Activated naive CD4-positive, alpha-beta T cell treated with anti-CD3 and anti-CD28 coated beads, Interleukin-2, amount 50 U/mL, for 24 hours (primary cell): ENCODE measurements at regions not wholly inside any gene's neighbourhood (a gene's known extent, or its start where the extent isn't known, plus 50 kb on each side); places are given as distances from the start of the nearest gene placed in this dataset.
"Not testable (repeated sequence)": the region's sequence is repeated elsewhere in the genome, so short reads cannot be mapped to it uniquely, and the experiment has no call there.

Experiments
- H3K27ac Mint-ChIP-seq: one replicate; pipeline ENCODE4 v1.8.0; 2021; ENCODE audit warnings: mild to moderate bottlenecking, mixed read lengths
- H3K27me3 Mint-ChIP-seq: one replicate; pipeline ENCODE4 v1.8.0; 2021; ENCODE audit warnings: mixed read lengths
- H3K36me3 Mint-ChIP-seq: one replicate; pipeline ENCODE4 v1.8.0; 2021; ENCODE audit warnings: mixed read lengths
- H3K4me1 Mint-ChIP-seq: one replicate; pipeline ENCODE4 v1.8.0; 2021; ENCODE audit warnings: mixed read lengths
- H3K4me3 Mint-ChIP-seq: one replicate; pipeline ENCODE4 v1.8.0; 2021; ENCODE audit warnings: mild to moderate bottlenecking, mixed read lengths
- H3K9me3 Mint-ChIP-seq: one replicate; pipeline ENCODE4 v1.8.0; 2021; ENCODE audit warnings: mixed read lengths

DNA sequence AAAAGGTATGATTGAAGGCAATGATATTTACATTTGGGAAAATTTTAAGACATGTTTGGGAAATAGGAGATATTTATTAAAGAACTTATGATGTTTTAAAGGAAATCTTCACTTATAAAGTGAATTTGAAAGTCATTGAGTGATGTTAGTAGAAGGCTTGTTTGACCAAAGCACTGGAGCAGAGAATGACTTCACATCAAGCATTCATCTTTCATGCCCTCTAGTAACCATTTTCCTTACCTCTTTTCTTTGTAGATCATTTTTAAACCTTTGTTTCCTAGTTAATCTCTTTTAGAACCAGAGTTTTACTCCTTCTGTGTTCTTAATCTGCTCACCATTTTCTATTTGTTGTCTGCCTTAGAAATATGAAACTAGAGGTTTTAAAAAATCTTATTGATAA is 111.3 kb upstream of the FOXP2 start:
- H3K4me3 Mint-ChIP-seq: no peak overlapping the region
- H3K27me3 Mint-ChIP-seq: no peaks in the 10 kb centered on the region
- H3K9me3 Mint-ChIP-seq: no peaks in the 10 kb centered on the region
- no peaks in the 10 kb centered on the region for H3K36me3 Mint-ChIP-seq
- no peak overlapping the region for H3K27ac Mint-ChIP-seq
- H3K4me1 Mint-ChIP-seq: no peaks in the 10 kb centered on the region

DNA sequence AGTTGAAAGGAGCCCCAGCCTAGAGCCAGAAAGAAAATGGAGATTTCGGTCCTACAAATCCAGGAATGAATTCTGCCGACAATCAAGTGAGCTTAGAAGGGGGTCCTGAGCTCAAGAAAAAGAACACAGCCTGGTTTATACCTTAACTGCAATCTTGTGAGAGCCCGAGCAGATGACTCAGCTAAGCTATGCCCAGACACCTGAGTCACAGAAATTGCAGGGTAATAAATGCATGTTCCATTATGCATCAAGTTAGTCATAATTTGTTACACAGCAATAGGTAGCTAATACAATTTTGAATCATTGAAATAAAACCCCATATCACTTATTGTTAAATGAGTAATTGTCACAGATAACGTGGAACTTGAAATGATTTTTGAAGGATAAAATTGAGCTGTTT is 111.8 kb upstream of the FOXP2 start:
- H3K27me3 Mint-ChIP-seq: no peaks in the 10 kb centered on the region

DNA sequence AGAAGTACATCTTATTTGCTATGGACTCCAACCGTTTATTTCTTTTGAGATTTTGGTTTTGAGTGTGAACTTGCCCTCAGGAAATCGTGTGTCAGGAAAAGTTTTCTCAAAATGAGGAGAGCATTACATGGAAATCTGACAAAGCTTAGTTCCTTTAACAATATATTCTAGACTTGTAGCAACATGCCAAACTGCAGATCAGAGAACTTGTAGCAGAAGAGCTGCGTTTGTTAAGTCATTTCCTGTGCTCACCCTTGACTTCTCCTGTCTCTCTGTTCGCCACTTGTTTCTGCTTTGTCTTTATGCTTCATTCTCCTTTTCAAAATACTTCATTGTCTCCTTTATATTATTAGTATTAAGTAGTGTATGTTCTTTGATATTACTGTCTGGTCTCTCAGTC is 116.6 kb upstream of the FOXP2 start:
- H3K4me1 Mint-ChIP-seq: no peaks in the 10 kb centered on the region
- H3K4me3 Mint-ChIP-seq: no peak overlapping the region
- no peaks in the 10 kb centered on the region for H3K36me3 Mint-ChIP-seq
- H3K9me3 Mint-ChIP-seq: no peaks in the 10 kb centered on the region
- H3K27ac Mint-ChIP-seq: no peak overlapping the region
- no peaks in the 10 kb centered on the region for H3K27me3 Mint-ChIP-seq

More for the DNA sequence above, 111.8 kb upstream of the FOXP2 start:
- Mint-ChIP-seq H3K9me3 (no peaks in the 10 kb centered on the region), H3K36me3 (no peaks in the 10 kb centered on the region), H3K27ac (no peak overlapping the region), H3K4me3 (no peak overlapping the region), H3K4me1 (no peaks in the 10 kb centered on the region)

DNA sequence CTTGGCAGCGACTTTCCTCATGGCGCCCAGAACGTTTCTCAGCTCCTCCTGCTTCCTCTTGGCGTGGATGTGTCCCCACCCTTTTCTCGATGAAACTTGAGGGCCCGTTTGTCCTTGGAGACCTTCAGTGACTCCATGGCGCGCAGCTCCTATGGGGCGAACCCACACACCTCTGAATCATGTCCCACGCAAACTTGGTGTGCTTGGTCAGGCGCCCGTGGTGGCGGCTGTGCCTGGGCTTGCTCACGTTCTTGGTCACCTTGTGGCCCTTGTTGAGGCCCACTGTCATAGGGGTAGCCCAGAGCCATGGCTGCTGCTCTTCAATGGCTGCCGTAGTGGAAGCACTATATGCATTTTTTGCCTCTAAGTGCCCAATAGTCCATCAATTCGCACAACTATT is 117.5 kb upstream of the FOXP2 start:
- H3K27me3 Mint-ChIP-seq: no peaks in the 10 kb centered on the region
- H3K27ac Mint-ChIP-seq: no peak overlapping the region
- H3K4me3 Mint-ChIP-seq: no peak overlapping the region
- no peaks in the 10 kb centered on the region for H3K9me3 Mint-ChIP-seq
- H3K36me3 Mint-ChIP-seq: no peaks in the 10 kb centered on the region
- H3K4me1 Mint-ChIP-seq: no peaks in the 10 kb centered on the region

DNA sequence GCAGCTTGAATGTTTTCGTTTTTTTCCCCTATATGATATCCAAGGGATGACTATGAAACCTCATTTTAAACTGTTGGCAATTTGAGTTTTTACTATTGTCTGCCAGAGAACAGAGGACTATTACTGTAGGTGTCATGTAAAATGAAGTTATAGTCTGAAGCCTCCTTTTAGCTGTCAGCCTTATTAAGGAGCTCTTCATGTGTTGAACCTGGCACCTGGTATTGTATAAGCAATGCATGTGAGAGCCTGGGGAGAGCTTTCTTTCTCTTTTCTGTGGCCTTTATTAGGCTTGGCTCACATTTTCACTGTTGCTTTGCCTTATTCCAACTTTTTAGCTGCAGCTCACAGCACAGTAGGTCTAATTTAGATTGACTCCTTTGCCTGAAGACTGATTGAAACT is 119.1 kb upstream of the FOXP2 start:
- no peak overlapping the region for H3K27ac Mint-ChIP-seq
- H3K4me3 Mint-ChIP-seq: no peak overlapping the region
- H3K27me3 Mint-ChIP-seq: no peaks in the 10 kb centered on the region
- H3K36me3 Mint-ChIP-seq: no peaks in the 10 kb centered on the region
- H3K4me1 Mint-ChIP-seq: no peaks in the 10 kb centered on the region
- no peaks in the 10 kb centered on the region for H3K9me3 Mint-ChIP-seq

DNA sequence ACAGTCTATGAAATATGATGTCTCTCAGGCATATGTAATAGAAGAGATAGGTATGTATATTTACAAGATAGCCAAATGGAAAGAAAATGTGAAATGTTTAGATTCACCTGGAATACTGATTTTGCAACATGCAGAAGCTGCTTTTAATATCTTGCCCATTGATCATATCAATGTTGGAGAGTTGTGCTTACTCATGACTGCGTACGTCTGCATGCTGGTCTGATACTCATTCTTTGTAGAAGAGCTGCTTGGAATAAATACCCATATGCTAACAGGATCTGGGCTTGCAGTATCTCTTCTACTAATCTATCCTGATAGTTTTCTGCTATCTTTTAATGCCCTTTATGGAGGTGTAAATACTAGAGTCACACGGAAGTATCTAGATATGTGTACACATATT is 120.6 kb upstream of the FOXP2 start:
- no peaks in the 10 kb centered on the region for H3K36me3 Mint-ChIP-seq
- no peaks in the 10 kb centered on the region for H3K4me1 Mint-ChIP-seq
- no peaks in the 10 kb centered on the region for H3K9me3 Mint-ChIP-seq
- no peak overlapping the region for H3K4me3 Mint-ChIP-seq
- H3K27ac Mint-ChIP-seq: no peak overlapping the region
- H3K27me3 Mint-ChIP-seq: no peaks in the 10 kb centered on the region

DNA sequence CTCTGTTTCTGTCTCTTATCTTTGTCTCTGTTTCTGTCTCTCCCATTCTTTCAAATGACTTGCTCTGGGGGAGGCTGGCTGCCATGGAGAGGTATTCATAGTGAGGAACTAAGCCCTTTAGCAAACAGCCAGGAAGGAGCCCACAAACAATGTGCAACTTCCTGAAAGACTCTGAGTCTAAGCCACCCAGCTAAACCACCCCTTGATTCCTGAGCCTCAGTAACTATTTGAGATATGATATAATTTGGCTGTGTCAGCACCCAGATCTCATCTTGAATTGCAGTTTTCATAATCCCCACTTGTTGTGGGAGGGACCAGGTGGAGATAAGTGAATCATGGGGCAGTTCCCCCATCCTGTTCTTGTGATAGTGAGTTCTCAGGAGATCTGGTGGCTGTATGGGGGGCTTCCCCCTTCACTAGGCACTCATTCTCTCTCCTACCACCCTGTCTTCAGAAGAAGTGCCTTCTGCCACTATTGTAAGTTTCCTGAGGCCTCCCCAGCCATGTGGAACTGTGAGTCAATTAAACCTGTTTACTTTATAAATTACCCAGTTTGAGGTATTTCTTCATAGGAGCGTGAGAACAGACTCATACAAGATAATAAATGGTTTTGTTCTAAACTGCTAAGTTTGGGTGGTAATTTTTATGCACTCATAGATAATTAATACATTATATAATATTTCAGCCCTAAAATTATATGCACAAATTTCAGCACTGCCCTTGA is 121.2 kb upstream of the FOXP2 start:
- H3K4me1 Mint-ChIP-seq: no peaks in the 10 kb centered on the region
- no peak overlapping the region for H3K27ac Mint-ChIP-seq
- H3K4me3 Mint-ChIP-seq: no peak overlapping the region
- H3K36me3 Mint-ChIP-seq: no peaks in the 10 kb centered on the region
- no peaks in the 10 kb centered on the region for H3K9me3 Mint-ChIP-seq
- no peaks in the 10 kb centered on the region for H3K27me3 Mint-ChIP-seq

DNA sequence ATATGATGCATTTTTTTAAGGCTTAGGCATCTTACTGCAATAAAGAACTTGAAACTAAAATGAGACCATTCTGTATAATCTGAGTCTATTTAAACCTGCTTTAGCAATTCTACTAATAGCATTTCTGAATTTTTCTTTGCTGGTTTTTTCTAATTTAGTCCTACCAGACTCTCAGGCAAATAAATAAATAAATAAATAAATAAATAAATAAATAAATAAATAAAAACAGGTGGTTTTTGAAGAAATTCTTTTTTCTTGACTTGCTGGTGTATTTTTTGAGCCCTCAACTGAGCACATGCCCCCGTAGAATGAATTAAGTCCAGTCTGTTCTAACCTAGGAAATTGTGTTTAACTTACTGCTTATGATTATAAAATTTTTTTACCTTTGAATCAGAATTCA is 134.7 kb upstream of the FOXP2 start:
- Mint-ChIP-seq H3K36me3 (no peaks in the 10 kb centered on the region), H3K27me3 (no peaks in the 10 kb centered on the region), H3K27ac (no peak overlapping the region), H3K4me1 (no peaks in the 10 kb centered on the region), H3K9me3 (no peaks in the 10 kb centered on the region), H3K4me3 (no peak overlapping the region)

DNA sequence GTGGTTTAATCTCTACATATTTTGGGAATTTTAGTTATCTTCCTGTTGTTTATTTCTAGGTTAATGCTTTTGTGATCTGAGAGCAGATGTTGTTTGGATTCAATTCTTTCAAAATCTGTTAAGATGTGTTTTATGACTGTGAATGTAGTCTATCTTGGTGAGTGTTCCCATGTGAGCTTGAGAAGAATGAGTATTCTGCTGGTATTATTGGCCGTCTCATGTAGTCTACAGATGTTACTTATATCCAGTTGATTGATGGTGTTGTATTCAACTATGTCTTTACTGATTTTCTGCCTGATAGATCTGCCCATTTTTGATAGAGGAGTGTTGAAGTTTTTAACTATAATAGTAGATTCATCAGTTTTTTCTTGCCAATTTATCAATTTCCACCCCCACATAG is 141.4 kb upstream of the FOXP2 start:
- H3K27ac Mint-ChIP-seq: no peak overlapping the region
- no peaks in the 10 kb centered on the region for H3K4me1 Mint-ChIP-seq
- H3K4me3 Mint-ChIP-seq: no peak overlapping the region
- no peaks in the 10 kb centered on the region for H3K27me3 Mint-ChIP-seq
- H3K9me3 Mint-ChIP-seq: no peaks in the 10 kb centered on the region
- no peaks in the 10 kb centered on the region for H3K36me3 Mint-ChIP-seq

DNA sequence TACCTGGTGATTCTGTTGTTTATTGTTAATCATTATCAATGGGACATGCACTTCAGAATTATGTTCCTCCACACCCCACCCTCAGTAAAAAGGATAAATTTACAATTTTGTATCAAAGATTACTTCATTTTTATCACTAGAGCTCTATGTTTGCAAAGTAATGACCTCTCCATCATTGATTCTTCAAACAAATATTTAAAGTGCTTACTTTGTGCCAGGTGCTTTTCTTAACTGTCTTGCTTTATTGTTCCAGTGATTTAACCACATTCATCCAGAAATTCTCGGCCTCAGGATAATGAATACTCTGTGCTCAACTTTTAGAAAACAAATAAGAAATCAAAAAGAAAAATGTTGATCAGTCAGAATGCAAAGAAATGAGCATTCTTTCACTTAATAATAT is 144.9 kb upstream of the FOXP2 start:
- no peaks in the 10 kb centered on the region for H3K4me1 Mint-ChIP-seq
- H3K36me3 Mint-ChIP-seq: no peaks in the 10 kb centered on the region
- no peak overlapping the region for H3K27ac Mint-ChIP-seq
- no peaks in the 10 kb centered on the region for H3K27me3 Mint-ChIP-seq
- H3K9me3 Mint-ChIP-seq: no peaks in the 10 kb centered on the region
- H3K4me3 Mint-ChIP-seq: no peak overlapping the region

DNA sequence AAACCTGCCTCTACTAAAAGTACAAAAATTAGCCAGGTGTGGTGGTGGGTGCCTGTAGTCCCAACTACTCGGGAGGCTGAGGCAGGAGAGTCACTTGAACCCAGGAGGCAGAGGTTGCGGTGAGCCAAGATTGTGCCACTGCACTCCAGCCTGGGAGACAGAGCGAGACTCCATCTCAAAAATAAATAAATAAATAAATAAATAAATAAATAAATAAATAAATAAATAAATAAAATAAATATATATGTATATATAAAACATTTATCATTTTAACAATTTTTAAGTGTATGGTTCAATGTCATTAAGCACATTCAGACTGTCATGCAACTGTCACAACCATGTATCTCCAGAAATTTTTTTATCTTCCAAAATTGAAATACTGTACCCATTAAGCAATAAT is 147.1 kb upstream of the FOXP2 start:
- H3K9me3 Mint-ChIP-seq, H3K27ac Mint-ChIP-seq, H3K36me3 Mint-ChIP-seq, H3K4me1 Mint-ChIP-seq, H3K27me3 Mint-ChIP-seq, H3K4me3 Mint-ChIP-seq: not testable (repeated sequence)

DNA sequence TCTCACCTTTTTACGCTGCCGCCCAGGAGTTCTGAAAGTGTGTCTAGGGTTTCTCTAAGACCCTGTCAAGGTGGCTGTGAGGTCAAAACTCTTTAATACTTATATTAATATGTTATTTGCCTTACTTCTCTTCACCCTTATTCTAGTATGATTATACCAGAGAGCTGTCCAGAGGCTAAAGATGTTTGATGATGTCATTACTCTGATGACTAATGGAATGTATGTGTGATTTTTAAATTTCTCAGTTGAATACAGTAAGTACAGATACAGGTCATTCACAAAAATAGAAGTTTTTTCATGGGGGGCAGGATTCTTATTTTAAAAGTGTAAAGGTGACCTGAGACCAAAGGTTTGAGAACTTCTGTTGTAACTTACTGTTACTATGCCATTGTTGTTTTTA is 150.6 kb upstream of the FOXP2 start:
- Mint-ChIP-seq H3K4me1 (no peaks in the 10 kb centered on the region), H3K9me3 (peaks cover 7% of the 10 kb centered on the region), H3K27ac (no peak overlapping the region), H3K27me3 (no peaks in the 10 kb centered on the region), H3K36me3 (no peaks in the 10 kb centered on the region), H3K4me3 (no peak overlapping the region)

DNA sequence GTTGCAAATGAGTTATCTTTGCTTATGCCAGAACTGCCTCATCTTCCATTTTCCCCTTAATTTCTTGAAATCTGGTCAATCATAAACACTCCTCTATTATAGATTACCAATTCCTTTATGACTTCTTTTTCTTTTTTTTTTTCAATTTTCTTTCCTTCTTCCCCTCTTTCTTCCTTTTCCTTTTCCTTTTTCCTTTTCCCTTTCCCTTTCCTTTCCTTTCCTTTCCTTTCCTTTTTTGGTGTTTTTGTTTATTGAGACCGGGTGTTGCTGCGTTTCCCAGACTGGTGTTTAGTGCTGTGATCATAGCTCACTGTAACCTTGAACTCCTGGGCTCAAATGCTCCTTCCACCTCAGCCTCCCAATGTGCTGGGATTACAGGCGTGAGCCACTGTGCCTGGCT is 151.4 kb upstream of the FOXP2 start:
- no peak overlapping the region for H3K27ac Mint-ChIP-seq
- H3K36me3 Mint-ChIP-seq: no peaks in the 10 kb centered on the region
- H3K4me1 Mint-ChIP-seq: no peaks in the 10 kb centered on the region
- no peak overlapping the region for H3K4me3 Mint-ChIP-seq
- H3K9me3 Mint-ChIP-seq: peaks cover 7% of the 10 kb centered on the region
- H3K27me3 Mint-ChIP-seq: no peaks in the 10 kb centered on the region

DNA sequence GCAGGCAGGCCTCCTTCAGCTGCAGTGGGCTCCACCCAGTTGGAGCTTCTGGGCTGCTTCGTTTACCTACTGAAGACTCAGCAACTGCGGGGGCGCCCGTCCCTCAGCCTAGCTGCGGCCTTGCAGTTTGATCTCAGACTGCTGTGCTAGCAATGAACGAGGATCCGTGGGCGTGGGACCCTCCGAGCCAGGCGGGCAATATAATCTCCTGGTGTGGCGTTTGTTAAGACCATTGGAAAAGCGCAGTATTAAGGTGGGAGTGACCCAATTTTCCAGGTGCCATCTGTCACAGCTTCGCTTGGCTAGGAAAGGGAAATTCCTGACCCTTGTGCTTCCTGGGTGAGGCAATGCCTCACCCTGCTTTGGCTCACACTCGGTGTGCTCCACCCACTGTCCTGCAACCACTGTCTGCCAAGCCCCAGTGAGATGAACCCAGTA is 159.2 kb upstream of the FOXP2 start:
- Mint-ChIP-seq H3K9me3 (no peaks in the 10 kb centered on the region), H3K4me1 (no peaks in the 10 kb centered on the region), H3K36me3 (no peaks in the 10 kb centered on the region), H3K27ac (no peak overlapping the region), H3K27me3 (no peaks in the 10 kb centered on the region), H3K4me3 (no peak overlapping the region)

DNA sequence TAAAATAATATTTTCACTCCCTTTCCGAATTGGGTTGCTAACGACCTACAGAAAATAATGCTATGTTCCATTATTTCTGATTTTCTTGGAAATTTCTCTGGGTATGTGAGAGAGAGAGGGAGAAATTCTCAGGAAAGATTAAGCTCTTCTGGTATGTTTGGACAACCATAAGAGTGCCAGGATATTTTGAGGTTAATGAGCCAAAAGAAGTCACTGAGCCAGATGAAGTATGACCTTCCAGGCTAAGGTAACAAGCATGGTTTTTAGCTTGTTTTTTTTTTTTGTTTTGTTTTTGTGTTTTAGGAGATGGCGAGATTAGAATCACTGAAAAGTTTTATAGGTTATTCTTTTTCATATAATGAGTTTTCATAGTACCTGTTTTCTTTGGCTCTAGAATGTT is 171.0 kb upstream of the FOXP2 start:
- H3K27ac Mint-ChIP-seq: no peak overlapping the region

DNA sequence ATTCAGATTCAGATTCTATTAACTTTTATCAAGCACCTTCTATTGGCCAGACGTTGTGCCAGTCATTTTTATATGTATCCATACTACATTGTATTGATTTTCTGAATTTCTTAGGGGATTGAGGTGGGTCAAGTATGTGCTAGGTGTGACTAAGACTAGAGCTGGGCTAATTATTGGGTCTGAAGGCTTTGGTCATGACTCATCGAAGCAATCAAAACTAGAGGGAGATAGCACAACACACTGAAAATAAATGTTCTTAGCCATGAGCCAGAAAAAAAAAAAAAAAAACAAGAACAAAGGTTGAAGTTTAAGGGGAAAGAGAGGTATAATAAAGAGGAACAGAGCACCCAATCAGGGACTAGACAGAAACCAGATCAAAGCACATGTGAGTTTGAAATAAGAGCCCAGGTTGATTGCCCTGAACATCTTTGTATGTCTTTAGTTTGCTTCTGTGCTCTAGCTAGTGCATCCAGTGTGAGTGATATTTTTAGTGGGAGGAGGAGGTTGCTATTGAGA is 171.6 kb upstream of the FOXP2 start:
- no peaks in the 10 kb centered on the region for H3K9me3 Mint-ChIP-seq
- no peak overlapping the region for H3K27ac Mint-ChIP-seq
- no peaks in the 10 kb centered on the region for H3K4me1 Mint-ChIP-seq
- no peak overlapping the region for H3K4me3 Mint-ChIP-seq
- H3K36me3 Mint-ChIP-seq: no peaks in the 10 kb centered on the region
- H3K27me3 Mint-ChIP-seq: no peaks in the 10 kb centered on the region

More for the DNA sequence above, 171.0 kb upstream of the FOXP2 start:
- H3K36me3 Mint-ChIP-seq: no peaks in the 10 kb centered on the region
- H3K9me3 Mint-ChIP-seq: no peaks in the 10 kb centered on the region
- no peaks in the 10 kb centered on the region for H3K27me3 Mint-ChIP-seq
- H3K4me1 Mint-ChIP-seq: no peaks in the 10 kb centered on the region
- no peak overlapping the region for H3K4me3 Mint-ChIP-seq

DNA sequence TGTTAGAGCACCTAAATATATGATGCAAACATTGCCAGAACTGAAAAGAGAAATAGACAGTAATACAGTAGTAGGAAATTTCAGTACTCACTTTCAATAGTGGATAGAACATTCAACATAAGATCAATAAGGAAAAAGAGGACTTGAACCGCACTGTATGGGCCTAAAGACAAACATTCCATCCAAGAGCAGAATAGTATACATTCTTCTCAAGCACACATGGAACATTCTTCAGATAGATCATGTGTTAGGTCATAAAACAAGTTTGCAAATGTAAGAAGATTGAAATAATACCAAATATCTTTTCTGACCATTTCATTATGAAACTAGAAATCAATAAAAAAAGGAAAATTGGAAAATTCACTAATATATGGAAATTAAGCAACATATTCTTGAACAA is 185.4 kb upstream of the FOXP2 start:
- Mint-ChIP-seq H3K9me3 (no peaks in the 10 kb centered on the region), H3K4me1 (no peaks in the 10 kb centered on the region)

More for the DNA sequence above, 185.4 kb upstream of the FOXP2 start:
- H3K4me3 Mint-ChIP-seq: no peak overlapping the region
- H3K27me3 Mint-ChIP-seq: no peaks in the 10 kb centered on the region
- no peak overlapping the region for H3K27ac Mint-ChIP-seq
- H3K36me3 Mint-ChIP-seq: no peaks in the 10 kb centered on the region
